Stimulated activated naive B cell treated with anti-CD40 and anti-IgM and Interleukin-4, amounts not matched to agents 10 μg/mL and 1 μg/mL and 100 μg/mL, for 72 hours (primary cell): ENCODE measurements at regions not wholly inside any gene's neighbourhood (a gene's known extent, or its start where the extent isn't known, plus 50 kb on each side); places are given as distances from the start of the nearest gene placed in this dataset.

Source experiments
- ATAC-seq, 2 donors: fragments of 150-1000 bp; cut with Tn5 transposase; replicated peaks; 2 replicates each; pipeline ENCODE4 v1.10.0; 2021; ENCODE audit warnings: moderate library complexity in 1 of 2
- DNase-seq: peaks from one replicate; pipeline ENCODE4 v3.0.0; 2021
- H3K27ac Mint-ChIP-seq: one replicate; pipeline ENCODE4 v1.8.0; 2022; ENCODE audit warnings: mild to moderate bottlenecking, mixed read lengths
- H3K27me3 Mint-ChIP-seq, 2 donors: one replicate each; pipeline ENCODE4 v1.8.0; 2022; ENCODE audit warnings: mixed read lengths in 2 of 2
- H3K36me3 Mint-ChIP-seq, 2 donors: one replicate each; pipeline ENCODE4 v1.8.0; 2022; ENCODE audit warnings: mixed read lengths in 2 of 2, mild to moderate bottlenecking in 1 of 2
- H3K4me1 Mint-ChIP-seq, 2 donors: one replicate each; pipeline ENCODE4 v1.8.0; 2022; ENCODE audit warnings: mixed read lengths in 2 of 2, mild to moderate bottlenecking in 1 of 2
- H3K4me3 Mint-ChIP-seq, 2 donors: one replicate each; pipeline ENCODE4 v1.8.0; 2022; ENCODE audit warnings: mild to moderate bottlenecking in 2 of 2, mixed read lengths in 2 of 2, moderate library complexity in 1 of 2
- H3K9me3 Mint-ChIP-seq, 2 donors: one replicate each; pipeline ENCODE4 v1.8.0; 2022; ENCODE audit warnings: mixed read lengths in 2 of 2, mild to moderate bottlenecking in 1 of 2

- Mint-ChIP-seq H3K4me3 (no peak overlapping the region), H3K27me3 (no peaks in the 10 kb centered on the region), H3K36me3 (no peaks in the 10 kb centered on the region), H3K9me3 (no peaks in the 10 kb centered on the region), H3K27ac (no peak overlapping the region), H3K4me1 (no peaks in the 10 kb centered on the region)
- DNase-seq = no peak
- no peak for ATAC-seq
Measured at GRCh38 chrX:94414746-94415145, 740.7 kb downstream of the FAM133A start.

- Mint-ChIP-seq H3K4me1 (no peaks in the 10 kb centered on the region), H3K36me3 (no peaks in the 10 kb centered on the region), H3K4me3 (no peak overlapping the region), H3K9me3 (no peaks in the 10 kb centered on the region), H3K27ac (no peak overlapping the region), H3K27me3 (no peaks in the 10 kb centered on the region)
- DNase-seq (no peak), ATAC-seq (no peak)
Measured at GRCh38 chrX:94418065-94418464, 744.1 kb downstream of the FAM133A start.

GRCh38 chrX:94424456-94424855 is 750.5 kb downstream of the FAM133A start:
- no peak for DNase-seq
- no peaks in the 10 kb centered on the region for H3K36me3 Mint-ChIP-seq
- H3K27ac Mint-ChIP-seq = no peak overlapping the region
- no peaks in the 10 kb centered on the region for H3K27me3 Mint-ChIP-seq
- H3K4me1 Mint-ChIP-seq = no peaks in the 10 kb centered on the region
- no peak for ATAC-seq
- no peak overlapping the region for H3K4me3 Mint-ChIP-seq
- peaks cover 0 to 4% of the 10 kb centered on the region in 2 donors for H3K9me3 Mint-ChIP-seq

- no peak for DNase-seq
Measured at GRCh38 chrX:94430091-94430490, 756.1 kb downstream of the FAM133A start.

GRCh38 chrX:94435799-94436198 is 761.8 kb downstream of the FAM133A start:
- Mint-ChIP-seq H3K27me3 (no peaks in the 10 kb centered on the region), H3K9me3 (peaks cover 6 to 7% of the 10 kb centered on the region in 2 donors), H3K4me1 (no peaks in the 10 kb centered on the region), H3K36me3 (no peaks in the 10 kb centered on the region), H3K27ac (no peak overlapping the region), H3K4me3 (no peak overlapping the region)
- no peak for ATAC-seq
- DNase-seq = no peak

More at GRCh38 chrX:94430091-94430490, 756.1 kb downstream of the FAM133A start:
- ATAC-seq = no peak
- no peaks in the 10 kb centered on the region for H3K4me1 Mint-ChIP-seq
- H3K27ac Mint-ChIP-seq = no peak overlapping the region
- no peaks in the 10 kb centered on the region for H3K36me3 Mint-ChIP-seq
- no peaks in the 10 kb centered on the region for H3K9me3 Mint-ChIP-seq
- no peak overlapping the region for H3K4me3 Mint-ChIP-seq
- H3K27me3 Mint-ChIP-seq = no peaks in the 10 kb centered on the region

GRCh38 chrX:94454159-94454558 is 780.2 kb downstream of the FAM133A start:
- DNase-seq (no peak), ATAC-seq (no peak)
- H3K4me3 Mint-ChIP-seq = no peak overlapping the region
- H3K9me3 Mint-ChIP-seq = peaks cover 0 to 2% of the 10 kb centered on the region in 2 donors
- H3K4me1 Mint-ChIP-seq = no peaks in the 10 kb centered on the region
- H3K27ac Mint-ChIP-seq = no peak overlapping the region
- H3K36me3 Mint-ChIP-seq = no peaks in the 10 kb centered on the region
- no peaks in the 10 kb centered on the region for H3K27me3 Mint-ChIP-seq

GRCh38 chrX:94454606-94455005 is 780.6 kb downstream of the FAM133A start:
- Mint-ChIP-seq H3K4me3 (no peak overlapping the region), H3K27ac (no peak overlapping the region), H3K9me3 (no peaks in the 10 kb centered on the region), H3K4me1 (no peaks in the 10 kb centered on the region), H3K27me3 (no peaks in the 10 kb centered on the region), H3K36me3 (no peaks in the 10 kb centered on the region)
- ATAC-seq = no peak
- no peak for DNase-seq

- H3K36me3 Mint-ChIP-seq = no peaks in the 10 kb centered on the region
- DNase-seq = no peak
- ATAC-seq = no peak
- H3K27ac Mint-ChIP-seq = no peak overlapping the region
- no peak overlapping the region for H3K4me3 Mint-ChIP-seq
- H3K9me3 Mint-ChIP-seq = no peaks in the 10 kb centered on the region
- H3K27me3 Mint-ChIP-seq = no peaks in the 10 kb centered on the region
- H3K4me1 Mint-ChIP-seq = no peaks in the 10 kb centered on the region
Measured at GRCh38 chrX:94455782-94456181, 781.8 kb downstream of the FAM133A start.

GRCh38 chrX:94492541-94492940 is 818.5 kb downstream of the FAM133A start:
- no peak overlapping the region for H3K27ac Mint-ChIP-seq
- H3K4me1 Mint-ChIP-seq = no peaks in the 10 kb centered on the region
- H3K9me3 Mint-ChIP-seq = peaks cover 2 to 3% of the 10 kb centered on the region in 2 donors
- no peak for DNase-seq
- no peak overlapping the region for H3K4me3 Mint-ChIP-seq
- no peaks in the 10 kb centered on the region for H3K27me3 Mint-ChIP-seq
- H3K36me3 Mint-ChIP-seq = no peaks in the 10 kb centered on the region
- no peak for ATAC-seq

GRCh38 chrX:94493405-94493804 is 819.4 kb downstream of the FAM133A start:
- Mint-ChIP-seq H3K9me3 (peaks cover 2 to 3% of the 10 kb centered on the region in 2 donors), H3K4me3 (no peak overlapping the region), H3K27me3 (no peaks in the 10 kb centered on the region), H3K4me1 (no peaks in the 10 kb centered on the region), H3K36me3 (no peaks in the 10 kb centered on the region), H3K27ac (no peak overlapping the region)
- ATAC-seq = no peak
- DNase-seq = no peak

- H3K36me3 Mint-ChIP-seq = no peaks in the 10 kb centered on the region
- no peak overlapping the region for H3K4me3 Mint-ChIP-seq
- H3K9me3 Mint-ChIP-seq = no peaks in the 10 kb centered on the region
- DNase-seq (no peak), ATAC-seq (no peak)
- H3K27ac Mint-ChIP-seq = no peak overlapping the region
- no peaks in the 10 kb centered on the region for H3K27me3 Mint-ChIP-seq
- H3K4me1 Mint-ChIP-seq = no peaks in the 10 kb centered on the region
Measured at GRCh38 chrX:94511564-94511963, 837.6 kb downstream of the FAM133A start.

- Mint-ChIP-seq H3K27ac (no peak overlapping the region), H3K36me3 (no peaks in the 10 kb centered on the region), H3K4me1 (no peaks in the 10 kb centered on the region), H3K4me3 (no peak overlapping the region), H3K27me3 (no peaks in the 10 kb centered on the region), H3K9me3 (peaks cover 0 to 2% of the 10 kb centered on the region in 2 donors)
- ATAC-seq (no peak), DNase-seq (no peak)
Measured at GRCh38 chrX:94515009-94515408, 841.0 kb downstream of the FAM133A start.

- Mint-ChIP-seq H3K27ac (no peak overlapping the region), H3K9me3 (peaks cover 1 to 15% of the 10 kb centered on the region in 2 donors), H3K4me1 (no peaks in the 10 kb centered on the region), H3K4me3 (no peak overlapping the region), H3K27me3 (no peaks in the 10 kb centered on the region), H3K36me3 (no peaks in the 10 kb centered on the region)
- DNase-seq (no peak), ATAC-seq (no peak)
Measured at GRCh38 chrX:94524867-94525266, 850.9 kb downstream of the FAM133A start.

- no peaks in the 10 kb centered on the region for H3K4me1 Mint-ChIP-seq
- H3K9me3 Mint-ChIP-seq = peaks cover 2 to 3% of the 10 kb centered on the region in 2 donors
- H3K36me3 Mint-ChIP-seq = no peaks in the 10 kb centered on the region
- ATAC-seq (no peak), DNase-seq (no peak)
- H3K27me3 Mint-ChIP-seq = no peaks in the 10 kb centered on the region
- H3K4me3 Mint-ChIP-seq = no peak overlapping the region
- no peak overlapping the region for H3K27ac Mint-ChIP-seq
Measured at GRCh38 chrX:94545722-94546121, 871.7 kb downstream of the FAM133A start.

- DNase-seq (no peak), ATAC-seq (no peak)
- Mint-ChIP-seq H3K36me3 (no peaks in the 10 kb centered on the region), H3K27me3 (no peaks in the 10 kb centered on the region), H3K9me3 (peaks cover 0 to 3% of the 10 kb centered on the region in 2 donors), H3K4me3 (no peak overlapping the region), H3K4me1 (no peaks in the 10 kb centered on the region), H3K27ac (no peak overlapping the region)
Measured at GRCh38 chrX:94551831-94552230, 877.8 kb downstream of the FAM133A start.

- Mint-ChIP-seq H3K36me3 (no peaks in the 10 kb centered on the region), H3K9me3 (peaks cover 4 to 7% of the 10 kb centered on the region in 2 donors), H3K27me3 (no peaks in the 10 kb centered on the region), H3K4me1 (no peaks in the 10 kb centered on the region), H3K27ac (no peak overlapping the region), H3K4me3 (no peak overlapping the region)
- DNase-seq = no peak
- ATAC-seq = no peak
Measured at GRCh38 chrX:94560930-94561329, 886.9 kb downstream of the FAM133A start.
